ENCODE measurements at regions not wholly inside any gene's neighbourhood (a gene's known extent, or its start where the extent isn't known, plus 50 kb on each side); places are given as distances from the start of the nearest gene placed in this dataset.

GRCh38 chrX:2631743-2632532 lies 59.2 kb upstream of the CD99 start:
- TF ChIP-seq, protein P1, sequence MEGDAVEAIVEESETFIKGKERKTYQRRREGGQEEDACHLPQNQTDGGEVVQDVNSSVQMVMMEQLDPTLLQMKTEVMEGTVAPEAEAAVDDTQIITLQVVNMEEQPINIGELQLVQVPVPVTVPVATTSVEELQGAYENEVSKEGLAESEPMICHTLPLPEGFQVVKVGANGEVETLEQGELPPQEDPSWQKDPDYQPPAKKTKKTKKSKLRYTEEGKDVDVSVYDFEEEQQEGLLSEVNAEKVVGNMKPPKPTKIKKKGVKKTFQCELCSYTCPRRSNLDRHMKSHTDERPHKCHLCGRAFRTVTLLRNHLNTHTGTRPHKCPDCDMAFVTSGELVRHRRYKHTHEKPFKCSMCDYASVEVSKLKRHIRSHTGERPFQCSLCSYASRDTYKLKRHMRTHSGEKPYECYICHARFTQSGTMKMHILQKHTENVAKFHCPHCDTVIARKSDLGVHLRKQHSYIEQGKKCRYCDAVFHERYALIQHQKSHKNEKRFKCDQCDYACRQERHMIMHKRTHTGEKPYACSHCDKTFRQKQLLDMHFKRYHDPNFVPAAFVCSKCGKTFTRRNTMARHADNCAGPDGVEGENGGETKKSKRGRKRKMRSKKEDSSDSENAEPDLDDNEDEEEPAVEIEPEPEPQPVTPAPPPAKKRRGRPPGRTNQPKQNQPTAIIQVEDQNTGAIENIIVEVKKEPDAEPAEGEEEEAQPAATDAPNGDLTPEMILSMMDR (IDR thresholded peaks at IDR 0.05; ENCODE audit: insufficient read depth, low read depth, low read length): no peak
- no peak for TF ChIP-seq EZH2 (IDR thresholded peaks at IDR 0.05; ENCODE audit: insufficient read depth, low read length)

Measured in astrocyte (in vitro differentiated cells and primary cell).